ENCODE measurements at regions not wholly inside any gene's neighbourhood (a gene's known extent, or its start where the extent isn't known, plus 50 kb on each side); places are given as distances from the start of the nearest gene placed in this dataset.

DNA sequence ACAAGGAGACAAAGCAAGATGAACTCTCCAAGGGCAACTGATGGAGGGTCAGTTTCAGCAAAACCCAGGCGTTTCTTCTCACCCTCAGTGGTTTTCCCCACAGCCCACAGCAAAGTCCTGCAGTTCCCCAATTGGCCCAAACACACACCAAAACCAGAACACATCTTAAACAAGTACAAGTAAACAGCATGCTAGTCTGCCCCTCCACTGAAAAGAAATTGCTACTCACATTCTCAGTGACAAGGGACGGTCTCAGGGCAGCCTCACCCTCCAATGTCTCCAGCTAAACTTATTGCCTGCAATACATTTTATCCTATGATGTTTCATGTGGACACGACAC, 300.6 kb upstream of the IRX3 start:
- H3K36me3 ChIP-seq (ENCODE audit: control insufficient read depth in 1 of 2, insufficient read depth in 2 of 2, low read length in 1 of 2) = no peaks in the 10 kb centered on the region
- H3K4me1 ChIP-seq (ENCODE audit: control insufficient read depth in 1 of 2, insufficient read depth in 2 of 2, low read length in 2 of 2) = no peaks in the 10 kb centered on the region
- WGBS, 2 donors = 79 to 87% methylated on average over 3 of the region's 3 CpGs
- H3K27ac ChIP-seq (ENCODE audit: low read depth in 1 of 2, low read length in 2 of 2) = no peak overlapping the region
- ATAC-seq (ENCODE audit: low FRiP score) (no peak), DNase-seq (no peak)
- intact Hi-C loops (cut with DNase I) = no loop called here
- H3K27me3 ChIP-seq (ENCODE audit: control insufficient read depth in 1 of 2, insufficient read depth in 2 of 2, low read length in 1 of 2) = no peaks in the 10 kb centered on the region
- H3K9me3 ChIP-seq (ENCODE audit: control insufficient read depth, low read length) = no peaks in the 10 kb centered on the region
- no peak overlapping the region for H3K4me3 ChIP-seq (ENCODE audit: low read length in 2 of 2)

GRCh38 chr16:54586474-54587175, 300.0 kb upstream of the IRX3 start:
- Histone ChIP-seq H3K4me1 (ENCODE audit: control insufficient read depth in 1 of 2, insufficient read depth in 2 of 2, low read length in 2 of 2) (no peaks in the 10 kb centered on the region), H3K27me3 (ENCODE audit: control insufficient read depth in 1 of 2, insufficient read depth in 2 of 2, low read length in 1 of 2) (no peaks in the 10 kb centered on the region), H3K36me3 (ENCODE audit: control insufficient read depth in 1 of 2, insufficient read depth in 2 of 2, low read length in 1 of 2) (no peaks in the 10 kb centered on the region), H3K4me3 (ENCODE audit: low read length in 2 of 2) (no peak overlapping the region), H3K27ac (ENCODE audit: low read depth in 1 of 2, low read length in 2 of 2) (no peak overlapping the region), H3K9me3 (ENCODE audit: control insufficient read depth, low read length) (no peaks in the 10 kb centered on the region)
- DNase-seq (no peak), ATAC-seq (ENCODE audit: low FRiP score) (no peak)
- 56 to 62% methylated on average over 4 of the region's 4 CpGs for WGBS, 2 donors
- intact Hi-C loops (cut with DNase I) = no loop called here

DNA sequence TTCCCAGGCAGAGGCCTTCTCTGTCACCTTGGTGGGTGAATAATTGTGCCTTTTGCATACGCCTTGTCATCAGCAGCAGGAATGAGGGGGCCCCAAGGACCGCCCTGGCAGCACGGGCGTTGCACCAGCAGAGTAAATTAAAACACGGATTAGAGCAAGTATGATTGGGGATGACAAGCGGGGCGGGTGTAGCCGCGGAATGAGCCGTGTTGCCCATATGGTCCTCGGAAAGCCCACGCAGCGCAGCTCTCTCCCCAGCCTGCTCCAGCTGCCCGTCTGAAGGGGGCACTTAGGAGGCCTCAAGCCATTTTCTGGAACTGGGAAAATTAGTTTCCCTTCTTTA, 299.4 kb upstream of the IRX3 start:
- Histone ChIP-seq H3K36me3 (ENCODE audit: control insufficient read depth in 1 of 2, insufficient read depth in 2 of 2, low read length in 1 of 2) (no peaks in the 10 kb centered on the region), H3K9me3 (ENCODE audit: control insufficient read depth, low read length) (no peaks in the 10 kb centered on the region), H3K27me3 (ENCODE audit: control insufficient read depth in 1 of 2, insufficient read depth in 2 of 2, low read length in 1 of 2) (no peaks in the 10 kb centered on the region), H3K4me1 (ENCODE audit: control insufficient read depth in 1 of 2, insufficient read depth in 2 of 2, low read length in 2 of 2) (no peaks in the 10 kb centered on the region), H3K27ac (ENCODE audit: low read depth in 1 of 2, low read length in 2 of 2) (no peak overlapping the region), H3K4me3 (ENCODE audit: low read length in 2 of 2) (no peak overlapping the region)
- no peak for DNase-seq
- no peak for ATAC-seq (ENCODE audit: low FRiP score)
- 76 to 88% methylated on average over 14 of the region's 14 CpGs for WGBS, 2 donors
- intact Hi-C loops (cut with DNase I) = no loop called here

DNA sequence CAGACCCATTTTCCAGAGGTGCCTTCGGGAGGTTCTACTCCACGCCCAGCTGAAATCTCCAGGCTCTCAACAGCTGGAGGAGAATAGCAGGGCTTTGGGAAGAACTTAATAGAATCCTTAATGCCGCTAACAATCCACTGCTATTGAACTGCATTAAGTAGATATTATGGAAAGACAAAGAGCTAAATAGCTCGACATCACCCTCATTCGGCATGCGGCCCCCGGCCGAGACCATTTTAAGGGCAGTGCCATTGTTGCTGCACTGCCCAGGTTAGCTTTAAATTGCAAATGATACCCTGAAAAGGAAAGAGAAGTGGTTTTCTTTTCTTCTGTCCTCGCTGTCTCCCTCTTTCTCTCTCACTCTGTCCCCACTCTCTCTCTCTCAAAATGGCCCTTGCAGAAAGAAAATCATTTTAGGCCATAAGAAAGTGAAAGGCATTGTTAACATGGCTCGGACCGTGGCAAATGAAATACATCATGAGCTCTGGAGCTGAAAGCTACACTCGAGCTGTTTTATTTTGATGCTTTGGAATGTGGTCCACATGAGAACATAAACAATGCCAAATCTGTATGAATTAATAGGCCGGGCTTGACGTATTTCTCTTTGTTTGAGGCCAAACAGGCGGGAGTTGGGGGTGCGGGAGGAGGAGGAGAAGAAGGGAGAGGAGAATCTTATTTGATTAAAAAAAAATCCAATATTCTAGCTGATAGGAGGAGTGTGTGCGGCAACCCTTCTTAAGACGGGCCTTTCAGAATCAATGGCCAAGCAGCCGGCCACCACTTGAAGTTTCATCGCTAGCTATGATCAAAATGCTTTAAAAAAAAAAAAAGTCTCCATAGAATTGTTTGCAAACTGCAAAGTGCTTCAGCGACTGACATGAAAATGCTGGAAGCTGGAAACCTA, 298.8 kb upstream of the IRX3 start:
- H3K36me3 ChIP-seq (ENCODE audit: control insufficient read depth in 1 of 2, insufficient read depth in 2 of 2, low read length in 1 of 2) = no peaks in the 10 kb centered on the region
- WGBS, 2 donors = 76 to 78% methylated on average over 21 of the region's 21 CpGs
- H3K27me3 ChIP-seq (ENCODE audit: control insufficient read depth in 1 of 2, insufficient read depth in 2 of 2, low read length in 1 of 2) = no peaks in the 10 kb centered on the region
- intact Hi-C loops (cut with DNase I) = no loop called here
- no peaks in the 10 kb centered on the region for H3K4me1 ChIP-seq (ENCODE audit: control insufficient read depth in 1 of 2, insufficient read depth in 2 of 2, low read length in 2 of 2)
- no peak overlapping the region for H3K4me3 ChIP-seq (ENCODE audit: low read length in 2 of 2)
- H3K9me3 ChIP-seq (ENCODE audit: control insufficient read depth, low read length) = no peaks in the 10 kb centered on the region
- no peak for DNase-seq
- H3K27ac ChIP-seq (ENCODE audit: low read depth in 1 of 2, low read length in 2 of 2) = no peak overlapping the region
- no peak for ATAC-seq (ENCODE audit: low FRiP score)

DNA sequence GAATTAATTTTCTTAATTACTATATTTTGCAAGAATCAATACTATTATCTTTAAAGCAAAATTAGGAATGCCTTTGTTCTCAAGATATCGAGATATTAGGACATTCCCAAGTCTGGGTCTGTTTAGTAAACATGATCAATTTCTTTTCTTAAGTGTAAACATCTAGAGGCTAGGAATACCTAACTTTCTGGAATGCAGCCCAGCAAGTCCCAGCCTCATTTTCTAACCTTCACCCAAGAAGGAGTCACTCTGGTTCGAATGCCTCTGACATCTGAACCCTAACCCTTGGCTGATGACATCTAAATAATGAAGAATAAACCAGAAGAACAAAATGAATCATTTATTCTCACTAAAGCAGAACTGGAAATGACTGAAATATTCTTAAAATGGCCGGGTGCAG, 297.5 kb upstream of the IRX3 start:
- Histone ChIP-seq H3K27me3 (ENCODE audit: control insufficient read depth in 1 of 2, insufficient read depth in 2 of 2, low read length in 1 of 2) (no peaks in the 10 kb centered on the region), H3K36me3 (ENCODE audit: control insufficient read depth in 1 of 2, insufficient read depth in 2 of 2, low read length in 1 of 2) (no peaks in the 10 kb centered on the region), H3K9me3 (ENCODE audit: control insufficient read depth, low read length) (no peaks in the 10 kb centered on the region), H3K4me1 (ENCODE audit: control insufficient read depth in 1 of 2, insufficient read depth in 2 of 2, low read length in 2 of 2) (no peaks in the 10 kb centered on the region), H3K4me3 (ENCODE audit: low read length in 2 of 2) (no peak overlapping the region), H3K27ac (ENCODE audit: low read depth in 1 of 2, low read length in 2 of 2) (no peak overlapping the region)
- ATAC-seq (ENCODE audit: low FRiP score) (no peak), DNase-seq (no peak)
- WGBS, 2 donors = 85 to 90% methylated on average over 3 of the region's 3 CpGs
- intact Hi-C loops (cut with DNase I) = no loop called here

GRCh38 chr16:54582631-54583250, 296.2 kb upstream of the IRX3 start:
- Histone ChIP-seq H3K4me3 (ENCODE audit: low read length in 2 of 2) (no peak overlapping the region), H3K9me3 (ENCODE audit: control insufficient read depth, low read length) (no peaks in the 10 kb centered on the region), H3K4me1 (ENCODE audit: control insufficient read depth in 1 of 2, insufficient read depth in 2 of 2, low read length in 2 of 2) (no peaks in the 10 kb centered on the region), H3K27ac (ENCODE audit: low read depth in 1 of 2, low read length in 2 of 2) (no peak overlapping the region), H3K27me3 (ENCODE audit: control insufficient read depth in 1 of 2, insufficient read depth in 2 of 2, low read length in 1 of 2) (no peaks in the 10 kb centered on the region), H3K36me3 (ENCODE audit: control insufficient read depth in 1 of 2, insufficient read depth in 2 of 2, low read length in 1 of 2) (no peaks in the 10 kb centered on the region)
- intact Hi-C loops (cut with DNase I) = no loop called here
- no peak for DNase-seq
- 69 to 80% methylated on average over 11 of the region's 11 CpGs for WGBS, 2 donors
- ATAC-seq (ENCODE audit: low FRiP score) = no peak

DNA sequence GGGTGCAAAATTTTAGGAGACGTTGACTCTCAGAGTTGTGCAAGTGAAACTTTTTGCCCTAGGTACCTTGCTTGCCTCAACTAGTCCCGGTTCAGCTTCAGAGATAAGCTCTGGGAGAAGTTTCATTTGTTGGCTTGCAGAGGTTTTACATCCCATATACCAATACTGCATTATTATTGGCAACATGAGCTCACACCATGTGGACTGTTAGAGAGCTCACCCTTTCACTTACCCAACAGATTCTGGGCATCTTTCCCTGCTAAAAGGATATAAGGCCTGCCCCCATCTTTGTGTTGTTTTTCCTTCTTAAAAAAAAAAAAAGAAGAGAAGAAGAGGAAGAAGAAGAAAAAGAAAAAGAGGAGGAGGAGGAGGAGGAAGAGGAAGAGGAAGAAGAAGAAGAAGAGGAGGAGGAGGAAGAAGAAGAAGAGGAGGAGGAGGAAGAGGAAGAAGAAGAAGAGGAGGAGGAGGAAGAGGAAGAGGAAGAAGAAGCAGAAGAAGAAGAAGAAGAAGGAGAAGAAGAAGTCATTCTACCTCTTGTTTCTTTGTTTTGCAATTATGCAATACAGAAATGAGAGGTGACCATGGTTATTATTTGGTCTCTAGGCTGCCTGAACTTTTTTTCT, 292.6 kb upstream of the IRX3 start:
- Histone ChIP-seq H3K4me3 (ENCODE audit: low read length in 2 of 2) (no peak overlapping the region), H3K36me3 (ENCODE audit: control insufficient read depth in 1 of 2, insufficient read depth in 2 of 2, low read length in 1 of 2) (no peaks in the 10 kb centered on the region), H3K27ac (ENCODE audit: low read depth in 1 of 2, low read length in 2 of 2) (no peak overlapping the region), H3K9me3 (ENCODE audit: control insufficient read depth, low read length) (no peaks in the 10 kb centered on the region), H3K4me1 (ENCODE audit: control insufficient read depth in 1 of 2, insufficient read depth in 2 of 2, low read length in 2 of 2) (no peaks in the 10 kb centered on the region), H3K27me3 (ENCODE audit: control insufficient read depth in 1 of 2, insufficient read depth in 2 of 2, low read length in 1 of 2) (no peaks in the 10 kb centered on the region)
- no peak for DNase-seq
- intact Hi-C loops (cut with DNase I) = no loop called here
- 58 to 76% methylated on average over 2 of the region's 2 CpGs for WGBS, 2 donors
- ATAC-seq (ENCODE audit: low FRiP score) = no peak

DNA sequence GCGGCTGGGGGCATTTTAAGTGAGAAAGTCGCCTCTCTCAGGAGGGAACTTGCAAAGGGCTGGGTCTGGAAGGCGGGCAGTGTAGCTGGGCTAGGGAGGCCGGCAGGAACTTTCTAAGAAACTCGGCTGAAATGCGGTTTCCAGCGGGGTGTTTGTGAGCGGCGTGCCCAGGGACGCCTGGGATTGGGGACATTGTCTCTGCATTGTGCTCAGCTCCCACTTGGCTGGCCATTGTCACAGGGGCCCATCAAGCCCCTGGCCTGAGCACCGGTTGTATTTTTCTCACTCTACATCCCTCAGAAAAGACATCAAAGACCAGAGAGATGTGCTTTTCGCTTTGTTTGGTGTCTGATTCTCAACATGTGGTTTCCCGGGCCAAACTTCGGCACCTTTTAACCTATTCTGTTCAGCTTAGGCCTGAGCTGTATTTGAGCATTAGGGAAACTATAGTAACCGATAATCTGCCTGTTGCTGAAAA, 291.1 kb upstream of the IRX3 start:
- Histone ChIP-seq H3K27me3 (ENCODE audit: control insufficient read depth in 1 of 2, insufficient read depth in 2 of 2, low read length in 1 of 2) (no peaks in the 10 kb centered on the region), H3K9me3 (ENCODE audit: control insufficient read depth, low read length) (peaks cover 1% of the 10 kb centered on the region), H3K4me1 (ENCODE audit: control insufficient read depth in 1 of 2, insufficient read depth in 2 of 2, low read length in 2 of 2) (no peaks in the 10 kb centered on the region), H3K36me3 (ENCODE audit: control insufficient read depth in 1 of 2, insufficient read depth in 2 of 2, low read length in 1 of 2) (no peaks in the 10 kb centered on the region), H3K4me3 (ENCODE audit: low read length in 2 of 2) (no peak overlapping the region), H3K27ac (ENCODE audit: low read depth in 1 of 2, low read length in 2 of 2) (no peak overlapping the region)
- DNase-seq (no peak), ATAC-seq (ENCODE audit: low FRiP score) (no peak)
- WGBS, 2 donors = 41 to 53% methylated on average over 15 of the region's 15 CpGs
- intact Hi-C loops (cut with DNase I) = no loop called here

Measured in aorta (tissue), 5 donors.